Neuronal stem cell (in vitro differentiated cells): ENCODE measurements at regions not wholly inside any gene's neighbourhood (a gene's known extent, or its start where the extent isn't known, plus 50 kb on each side); places are given as distances from the start of the nearest gene placed in this dataset.

Source experiments
- DNase-seq: peaks from one replicate; pipeline ENCODE4 v3.0.0-alpha.2; 2013; ENCODE audit warnings: low spot score
- H2AFZ ChIP-seq: one replicate; pipeline ENCODE4 v1.6.1; 2013; ENCODE audit warnings: mild to moderate bottlenecking, low read length, inconsistent platforms
- H2AK5ac ChIP-seq: 2 replicates; pipeline ENCODE4 v1.6.1; 2013; ENCODE audit warnings: low read depth, mild to moderate bottlenecking, inconsistent platforms, low read length, moderate library complexity, mixed read lengths
- H2BK120ac ChIP-seq: 2 replicates; pipeline ENCODE4 v1.6.1; 2013; ENCODE audit warnings: low read depth, mild to moderate bottlenecking, inconsistent platforms, low read length, moderate library complexity, mixed read lengths
- H2BK12ac ChIP-seq: one replicate; pipeline ENCODE4 v1.6.1; 2013; ENCODE audit warnings: low read length, inconsistent platforms
- H2BK15ac ChIP-seq: 2 replicates; pipeline ENCODE4 v1.6.1; 2013; ENCODE audit warnings: mild to moderate bottlenecking, low read length, inconsistent platforms, mixed read lengths
- H2BK5ac ChIP-seq: one replicate; pipeline ENCODE4 v1.6.1; 2013; ENCODE audit warnings: inconsistent platforms, mild to moderate bottlenecking, low read length, moderate library complexity
- H3K14ac ChIP-seq: one replicate; pipeline ENCODE4 v1.6.1; 2013; ENCODE audit warnings: low read length, inconsistent platforms
- H3K18ac ChIP-seq: 2 replicates; pipeline ENCODE4 v1.6.1; 2013; ENCODE audit warnings: low read length, inconsistent platforms
- H3K23ac ChIP-seq: 2 replicates; pipeline ENCODE4 v1.6.1; 2013; ENCODE audit warnings: low read depth, mild to moderate bottlenecking, mixed read lengths, low read length, inconsistent platforms; ENCODE audit not compliant: poor library complexity
- H3K27ac ChIP-seq: replicated peaks from 3 replicates; pipeline ENCODE4 v1.5.1; 2013; ENCODE audit warnings: low read length, inconsistent platforms
- H3K27me3 ChIP-seq, 3 experiments: 2 replicates each; pipeline ENCODE4 v1.6.1; 2013; ENCODE audit warnings: low read length in 3 of 3, mild to moderate bottlenecking in 2 of 3, inconsistent platforms in 1 of 3, low read depth in 1 of 3, mixed read lengths in 1 of 3, moderate library complexity in 1 of 3; ENCODE audit not compliant: control insufficient read depth in 3 of 3, insufficient read depth in 3 of 3
- H3K36me3 ChIP-seq, 2 donors: replicated peaks in 1 of 2; 2 replicates each; pipeline ENCODE4 v1.6.1; 2013; ENCODE audit warnings: low read length in 2 of 2; ENCODE audit not compliant: control insufficient read depth in 2 of 2, insufficient read depth in 2 of 2
- H3K4ac ChIP-seq: 2 replicates; pipeline ENCODE4 v1.6.1; 2013; ENCODE audit warnings: inconsistent platforms, mild to moderate bottlenecking, low read length, moderate library complexity
- H3K4me1 ChIP-seq, 2 donors: 1 replicate in 1 of 2; 2 replicates in 1 of 2; pipeline ENCODE4 v1.6.1; 2013; ENCODE audit warnings: low read length in 2 of 2, low read depth in 1 of 2; ENCODE audit not compliant: control insufficient read depth in 2 of 2, insufficient read depth in 1 of 2
- H3K4me2 ChIP-seq: one replicate; pipeline ENCODE4 v1.6.1; 2013; ENCODE audit warnings: mild to moderate bottlenecking, low read length, inconsistent platforms; ENCODE audit not compliant: insufficient read depth, poor library complexity, severe bottlenecking
- H3K4me3 ChIP-seq, 2 donors: 2 replicates each; pipeline ENCODE4 v1.5.1; 2013; ENCODE audit warnings: low read length in 2 of 2, mild to moderate bottlenecking in 2 of 2, inconsistent platforms in 1 of 2, moderate library complexity in 1 of 2
- H3K79me1 ChIP-seq: one replicate; pipeline ENCODE4 v1.6.1; 2013; ENCODE audit warnings: low read depth, mild to moderate bottlenecking, inconsistent platforms, low read length, moderate library complexity
- H3K9ac ChIP-seq: one replicate; pipeline ENCODE4 v1.6.1; 2013; ENCODE audit warnings: mild to moderate bottlenecking, low read depth, low read length, inconsistent platforms; ENCODE audit not compliant: poor library complexity
- H3K9me3 ChIP-seq, 2 donors: replicated peaks in 1 of 2; 2 replicates each; pipeline versions ENCODE3 to v1.6.1; 2013; ENCODE audit warnings: low read length in 2 of 2, mild to moderate bottlenecking in 2 of 2, inconsistent platforms in 1 of 2, low read depth in 1 of 2, mixed read lengths in 1 of 2, moderate library complexity in 1 of 2; ENCODE audit not compliant: control insufficient read depth in 2 of 2, insufficient read depth in 1 of 2
- H4K8ac ChIP-seq: one replicate; pipeline ENCODE4 v1.6.1; 2013; ENCODE audit warnings: low read depth, mild to moderate bottlenecking, inconsistent platforms, low read length, moderate library complexity
- H4K91ac ChIP-seq: one replicate; pipeline ENCODE4 v1.6.1; 2013; ENCODE audit warnings: low read length, low read depth, mild to moderate bottlenecking, inconsistent platforms; ENCODE audit not compliant: poor library complexity
- WGBS, 2 donors: extraction: QIAGEN DNeasy Blood & Tissue Kit; methylation state at CpG; one replicate each; pipeline ENCODE4 v1.1.7; 2013; ENCODE audit warnings: missing lambda C conversion rate in 2 of 2, mixed read lengths in 1 of 2; ENCODE audit not compliant: insufficient read length in 2 of 2, insufficient replicate concordance in 1 of 2; ENCODE audit errors: extremely low coverage in 2 of 2; 5-methylcytosine and 5-hydroxymethylcytosine counted together

- no peak overlapping the region for H3K4me2 ChIP-seq
- H3K27me3 ChIP-seq: no peaks in the 10 kb centered on the region
- H3K4me3 ChIP-seq: no peak overlapping the region
- no peak overlapping the region for H3K4ac ChIP-seq
- H3K4me1 ChIP-seq: peaks cover 3 to 12% of the 10 kb centered on the region in 2 donors
- H2BK15ac ChIP-seq: no peak overlapping the region
- no peaks in the 10 kb centered on the region for H3K9me3 ChIP-seq
- no peak overlapping the region for H2BK120ac ChIP-seq
- H3K18ac ChIP-seq: no peak overlapping the region
- H2AFZ ChIP-seq: no peak overlapping the region
- no peak overlapping the region for H2BK12ac ChIP-seq
- H3K14ac ChIP-seq: no peak overlapping the region
- no peak for DNase-seq
- no peak overlapping the region for H2AK5ac ChIP-seq
- H3K27ac ChIP-seq: no peak overlapping the region
- no peaks in the 10 kb centered on the region for H3K36me3 ChIP-seq
- H4K8ac ChIP-seq: no peak overlapping the region
- H3K9ac ChIP-seq: no peak overlapping the region
- no peaks in the 10 kb centered on the region for H3K79me1 ChIP-seq
- H2BK5ac ChIP-seq: no peak overlapping the region
- H4K91ac ChIP-seq: no peak overlapping the region
- WGBS, 2 donors: no CpG with 5 or more reads among the region's 4 CpGs
- H3K23ac ChIP-seq: no peak overlapping the region
These were observed 59.5 kb downstream of the SCN11A start for GRCh38 chr3:38992117-38992760.

DNA sequence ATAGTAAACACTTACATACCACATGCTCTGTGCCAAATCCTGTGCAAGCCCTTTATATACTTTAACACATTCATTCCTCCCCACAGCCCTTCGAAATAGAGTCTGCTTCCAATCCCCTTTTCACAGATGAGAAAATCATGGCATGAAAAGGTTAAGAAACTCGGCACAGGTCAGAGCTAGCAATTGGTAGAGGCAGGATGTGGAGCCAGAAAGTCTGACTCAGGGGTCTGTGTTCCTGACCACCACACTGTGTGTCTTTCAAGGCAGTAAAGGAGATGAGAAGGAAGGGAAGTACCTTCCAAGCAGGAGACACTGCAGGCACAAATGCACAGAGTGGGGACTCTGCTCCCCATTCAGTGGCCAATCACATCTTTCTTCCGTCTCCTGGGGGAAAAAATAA lies 61.1 kb downstream of the SCN11A start:
- Histone ChIP-seq H4K8ac (no peak overlapping the region), H2BK12ac (no peak overlapping the region), H3K9me3 (no peaks in the 10 kb centered on the region), H2AFZ (no peak overlapping the region), H3K27ac (peak overlapping the region; percentile 7), H4K91ac (no peak overlapping the region), H3K4ac (no peak overlapping the region), H2BK15ac (no peak overlapping the region), H3K9ac (no peak overlapping the region), H3K14ac (no peak overlapping the region), H3K79me1 (no peaks in the 10 kb centered on the region), H3K4me3 (no peak overlapping the region), H3K27me3 (peaks cover 0 to 5% (median 0%) of the 10 kb centered on the region in 3 experiments), H2BK5ac (no peak overlapping the region), H3K4me2 (no peak overlapping the region), H3K36me3 (no peaks in the 10 kb centered on the region), H3K18ac (no peak overlapping the region), H3K23ac (no peak overlapping the region), H2AK5ac (no peak overlapping the region), H2BK120ac (no peak overlapping the region), H3K4me1 (peaks cover 3 to 12% of the 10 kb centered on the region in 2 donors)
- WGBS, 2 donors: no CpG with 5 or more reads among the region's 3 CpGs
- DNase-seq: no peak

GRCh38 chr3:38989917-38990510 lies 61.7 kb downstream of the SCN11A start:
- Histone ChIP-seq H3K9me3 (no peaks in the 10 kb centered on the region), H3K79me1 (no peaks in the 10 kb centered on the region), H3K18ac (peak overlapping the region; percentile 22), H2BK5ac (no peak overlapping the region), H3K27ac (no peak overlapping the region), H3K36me3 (no peaks in the 10 kb centered on the region), H2BK12ac (no peak overlapping the region), H3K9ac (no peak overlapping the region), H2BK15ac (no peak overlapping the region), H3K23ac (no peak overlapping the region), H2BK120ac (no peak overlapping the region), H3K14ac (no peak overlapping the region), H4K8ac (no peak overlapping the region), H3K4ac (no peak overlapping the region), H3K4me1 (peaks cover 3 to 12% of the 10 kb centered on the region in 2 donors), H2AFZ (no peak overlapping the region), H3K4me2 (no peak overlapping the region), H2AK5ac (no peak overlapping the region), H3K27me3 (peaks cover 0 to 5% (median 0%) of the 10 kb centered on the region in 3 experiments), H4K91ac (no peak overlapping the region), H3K4me3 (no peak overlapping the region)
- no peak for DNase-seq
- no CpG with 5 or more reads among the region's 7 CpGs for WGBS, 2 donors

GRCh38 chr3:38988955-38989354 lies 62.8 kb downstream of the SCN11A start:
- Histone ChIP-seq H3K9ac (no peak overlapping the region), H3K23ac (no peak overlapping the region), H2BK5ac (no peak overlapping the region), H2BK12ac (peak overlapping the region; percentile 63), H3K14ac (no peak overlapping the region), H2BK15ac (no peak overlapping the region), H2AFZ (no peak overlapping the region), H4K8ac (no peak overlapping the region), H4K91ac (no peak overlapping the region), H3K27ac (no peak overlapping the region), H2AK5ac (no peak overlapping the region), H3K4ac (no peak overlapping the region), H3K9me3 (peaks cover 0 to 1% of the 10 kb centered on the region in 2 donors), H3K4me1 (peaks cover 3 to 12% of the 10 kb centered on the region in 2 donors), H3K4me3 (no peak overlapping the region), H2BK120ac (no peak overlapping the region), H3K36me3 (no peaks in the 10 kb centered on the region), H3K79me1 (no peaks in the 10 kb centered on the region), H3K4me2 (no peak overlapping the region), H3K27me3 (peaks cover 0 to 5% (median 0%) of the 10 kb centered on the region in 3 experiments), H3K18ac (no peak overlapping the region)
- DNase-seq: no peak
- no CpG with 5 or more reads among the region's 3 CpGs for WGBS, 2 donors
